ENCODE measurements at regions not wholly inside any gene's neighbourhood (a gene's known extent, or its start where the extent isn't known, plus 50 kb on each side); places are given as distances from the start of the nearest gene placed in this dataset.

DNA sequence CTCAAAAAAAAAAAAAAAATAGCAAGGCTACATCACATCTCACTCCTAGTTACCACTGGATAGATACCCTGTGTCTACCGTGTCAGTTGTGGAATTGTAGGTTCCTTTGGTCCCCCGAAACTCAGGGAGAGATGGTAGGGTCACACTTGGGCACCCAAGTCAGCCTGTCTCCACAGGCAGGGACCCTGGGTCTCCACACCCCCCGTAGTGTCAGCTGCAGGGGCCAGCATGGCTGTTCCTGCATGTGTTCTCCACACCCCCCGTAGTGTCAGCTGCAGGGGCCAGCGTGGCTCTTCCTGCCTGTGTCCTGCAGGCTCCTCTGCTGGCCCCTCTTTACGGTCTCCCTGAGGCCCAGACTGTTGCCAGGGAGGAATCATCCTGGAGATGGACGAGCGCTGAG is 282.1 kb downstream of the BRD1 start:
- TF ChIP-seq, protein P1, sequence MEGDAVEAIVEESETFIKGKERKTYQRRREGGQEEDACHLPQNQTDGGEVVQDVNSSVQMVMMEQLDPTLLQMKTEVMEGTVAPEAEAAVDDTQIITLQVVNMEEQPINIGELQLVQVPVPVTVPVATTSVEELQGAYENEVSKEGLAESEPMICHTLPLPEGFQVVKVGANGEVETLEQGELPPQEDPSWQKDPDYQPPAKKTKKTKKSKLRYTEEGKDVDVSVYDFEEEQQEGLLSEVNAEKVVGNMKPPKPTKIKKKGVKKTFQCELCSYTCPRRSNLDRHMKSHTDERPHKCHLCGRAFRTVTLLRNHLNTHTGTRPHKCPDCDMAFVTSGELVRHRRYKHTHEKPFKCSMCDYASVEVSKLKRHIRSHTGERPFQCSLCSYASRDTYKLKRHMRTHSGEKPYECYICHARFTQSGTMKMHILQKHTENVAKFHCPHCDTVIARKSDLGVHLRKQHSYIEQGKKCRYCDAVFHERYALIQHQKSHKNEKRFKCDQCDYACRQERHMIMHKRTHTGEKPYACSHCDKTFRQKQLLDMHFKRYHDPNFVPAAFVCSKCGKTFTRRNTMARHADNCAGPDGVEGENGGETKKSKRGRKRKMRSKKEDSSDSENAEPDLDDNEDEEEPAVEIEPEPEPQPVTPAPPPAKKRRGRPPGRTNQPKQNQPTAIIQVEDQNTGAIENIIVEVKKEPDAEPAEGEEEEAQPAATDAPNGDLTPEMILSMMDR (IDR thresholded peaks at IDR 0.05; ENCODE audit: low read depth, low read length) = no peak
- no peak overlapping the region for H3K4me3 ChIP-seq
- no peaks in the 10 kb centered on the region for H3K4me1 ChIP-seq (ENCODE audit: low read depth)
- H3K9me3 ChIP-seq (ENCODE audit: low read depth) = no peaks in the 10 kb centered on the region
- H3K27ac ChIP-seq = no peak overlapping the region
- no peaks in the 10 kb centered on the region for H3K27me3 ChIP-seq
- no peak for DNase-seq (ENCODE audit: low read depth in 1 of 2, low spot score in 1 of 2)
- no peaks in the 10 kb centered on the region for H3K36me3 ChIP-seq

GRCh38 chr22:49544286-49544685 is 283.4 kb downstream of the BRD1 start:
- no peak for DNase-seq (ENCODE audit: low read depth in 1 of 2, low spot score in 1 of 2)
- Histone ChIP-seq H3K4me1 (ENCODE audit: low read depth) (no peaks in the 10 kb centered on the region), H3K4me3 (no peak overlapping the region), H3K27me3 (no peaks in the 10 kb centered on the region), H3K27ac (no peak overlapping the region), H3K9me3 (ENCODE audit: low read depth) (no peaks in the 10 kb centered on the region), H3K36me3 (no peaks in the 10 kb centered on the region)
- TF ChIP-seq, protein P1 (IDR thresholded peaks at IDR 0.05; ENCODE audit: low read depth, low read length) = no peak

GRCh38 chr22:49543876-49544275 is 283.8 kb downstream of the BRD1 start:
- Histone ChIP-seq H3K36me3 (no peaks in the 10 kb centered on the region), H3K4me1 (ENCODE audit: low read depth) (no peaks in the 10 kb centered on the region), H3K27ac (no peak overlapping the region), H3K4me3 (no peak overlapping the region), H3K27me3 (no peaks in the 10 kb centered on the region), H3K9me3 (ENCODE audit: low read depth) (no peaks in the 10 kb centered on the region)
- TF ChIP-seq, protein P1 (IDR thresholded peaks at IDR 0.05; ENCODE audit: low read depth, low read length) = no peak
- no peak for DNase-seq (ENCODE audit: low read depth in 1 of 2, low spot score in 1 of 2)

GRCh38 chr22:49541693-49542230 is 285.9 kb downstream of the BRD1 start:
- no peaks in the 10 kb centered on the region for H3K4me1 ChIP-seq (ENCODE audit: low read depth)
- H3K27me3 ChIP-seq = no peaks in the 10 kb centered on the region
- no peak overlapping the region for H3K4me3 ChIP-seq
- TF ChIP-seq, protein P1 (IDR thresholded peaks at IDR 0.05; ENCODE audit: low read depth, low read length) = no peak
- H3K27ac ChIP-seq = no peak overlapping the region
- H3K36me3 ChIP-seq = no peaks in the 10 kb centered on the region
- no peak for DNase-seq (ENCODE audit: low read depth in 1 of 2, low spot score in 1 of 2)
- H3K9me3 ChIP-seq (ENCODE audit: low read depth) = no peaks in the 10 kb centered on the region

GRCh38 chr22:49540913-49541692 is 286.6 kb downstream of the BRD1 start:
- H3K4me1 ChIP-seq (ENCODE audit: low read depth) = no peaks in the 10 kb centered on the region
- DNase-seq (ENCODE audit: low read depth in 1 of 2, low spot score in 1 of 2) = no peak
- TF ChIP-seq, protein P1 (IDR thresholded peaks at IDR 0.05; ENCODE audit: low read depth, low read length) = no peak

More at GRCh38 chr22:49540913-49541692, 286.6 kb downstream of the BRD1 start:
- H3K27me3 ChIP-seq = no peaks in the 10 kb centered on the region
- H3K4me3 ChIP-seq = no peak overlapping the region
- no peaks in the 10 kb centered on the region for H3K9me3 ChIP-seq (ENCODE audit: low read depth)
- H3K36me3 ChIP-seq = no peaks in the 10 kb centered on the region
- H3K27ac ChIP-seq = no peak overlapping the region
